GM19238 (cell line): ENCODE measurements at regions not wholly inside any gene's neighbourhood (a gene's known extent, or its start where the extent isn't known, plus 50 kb on each side); places are given as distances from the start of the nearest gene placed in this dataset.

Experiments
- DNase-seq: peaks from one replicate; pipeline ENCODE4 v3.0.0; 2011; ENCODE audit warnings: low spot score; ENCODE audit not compliant: insufficient read length

DNA sequence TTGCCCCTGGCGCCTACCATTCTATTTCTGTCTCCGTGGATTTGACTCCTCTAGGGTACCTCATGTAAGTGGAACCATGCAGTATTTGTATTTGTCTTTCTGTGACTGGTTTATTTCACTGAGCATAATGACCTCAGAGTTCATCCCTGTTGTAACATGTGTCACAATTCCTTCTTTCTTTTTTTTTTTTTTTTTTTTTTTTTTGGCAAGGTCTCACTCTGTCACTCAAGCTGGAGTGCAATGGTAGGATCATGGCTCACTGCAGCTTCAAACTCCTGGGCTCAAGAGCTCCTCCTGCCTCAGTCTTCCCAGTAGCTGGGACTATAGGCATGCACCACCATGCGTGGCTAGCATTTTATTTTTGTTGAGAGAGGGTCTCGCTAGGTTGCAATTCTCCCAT is 74.0 kb upstream of the SEPTIN5 start:
- DNase-seq = no peak

- DNase-seq = no peak
These were observed 72.9 kb upstream of the SEPTIN5 start for GRCh38 chr22:19641254-19641982.

DNA sequence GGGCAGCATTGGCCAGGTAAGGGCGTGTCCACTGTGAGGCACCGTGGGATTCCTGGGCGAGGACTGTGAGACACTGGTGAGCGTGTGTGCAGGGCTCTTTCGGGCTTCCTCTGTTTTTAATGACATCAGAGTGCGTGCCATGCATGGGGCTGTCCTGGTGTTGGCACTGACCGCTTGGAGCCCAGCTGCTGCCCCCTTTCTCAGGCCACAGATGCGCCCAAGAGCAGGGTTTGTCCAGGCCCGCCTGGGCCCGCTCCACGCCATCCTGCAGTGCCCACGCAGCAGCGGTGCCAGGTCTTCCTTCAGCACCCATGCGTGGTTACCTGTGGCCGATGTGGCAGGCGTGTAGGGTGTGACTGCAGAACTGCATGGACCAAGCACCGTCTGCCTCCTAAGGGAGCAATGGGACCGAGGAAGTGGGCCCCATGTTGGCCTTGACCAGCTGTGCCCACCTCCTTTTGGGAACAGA is 72.3 kb upstream of the SEPTIN5 start:
- no peak for DNase-seq

- no peak for DNase-seq
These were observed 70.6 kb upstream of the SEPTIN5 start for GRCh38 chr22:19643448-19644313.

GRCh38 chr22:19644314-19645223 is 69.7 kb upstream of the SEPTIN5 start:
- no peak for DNase-seq

DNA sequence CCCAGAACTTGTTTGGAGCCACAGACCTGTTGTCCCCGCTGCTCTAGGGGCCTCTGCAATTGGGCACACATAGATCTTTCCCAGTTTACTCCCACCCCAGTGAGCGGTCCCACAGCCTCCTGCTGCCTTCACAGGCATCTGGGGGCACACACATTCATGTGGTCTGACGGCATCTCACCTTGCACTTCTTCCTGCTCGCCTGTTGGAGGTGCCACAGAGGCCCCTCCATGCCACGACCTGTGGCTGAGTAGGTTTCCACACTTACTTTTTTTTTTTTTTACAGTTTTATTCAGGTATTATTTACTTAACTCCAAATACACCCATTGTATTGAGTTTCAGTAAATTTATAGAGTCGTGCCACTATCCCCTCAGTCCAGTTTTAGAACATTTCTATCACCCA is 68.9 kb upstream of the SEPTIN5 start:
- no peak for DNase-seq

DNA sequence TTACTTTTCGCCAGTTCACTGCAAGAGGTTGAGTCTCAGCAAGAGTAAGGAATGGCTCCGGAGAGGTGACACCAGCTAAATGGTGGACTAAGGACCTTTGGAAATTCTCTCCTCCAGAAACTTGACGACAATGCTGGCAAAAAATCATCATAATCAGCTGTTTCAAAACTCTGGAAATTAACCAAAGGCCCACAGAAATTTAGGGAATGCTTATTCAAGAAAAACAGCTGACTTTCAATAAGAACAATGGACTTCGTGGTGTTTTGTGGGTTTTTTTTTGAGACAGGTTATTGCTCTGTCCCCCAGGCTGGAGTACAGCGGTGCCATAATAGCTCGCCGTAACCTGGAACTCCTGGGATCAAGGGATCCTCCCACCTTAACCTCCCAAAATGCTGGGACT is 68.4 kb upstream of the SEPTIN5 start:
- no peak for DNase-seq

- no peak for DNase-seq
These were observed 67.9 kb upstream of the SEPTIN5 start for GRCh38 chr22:19646383-19646782.

DNA sequence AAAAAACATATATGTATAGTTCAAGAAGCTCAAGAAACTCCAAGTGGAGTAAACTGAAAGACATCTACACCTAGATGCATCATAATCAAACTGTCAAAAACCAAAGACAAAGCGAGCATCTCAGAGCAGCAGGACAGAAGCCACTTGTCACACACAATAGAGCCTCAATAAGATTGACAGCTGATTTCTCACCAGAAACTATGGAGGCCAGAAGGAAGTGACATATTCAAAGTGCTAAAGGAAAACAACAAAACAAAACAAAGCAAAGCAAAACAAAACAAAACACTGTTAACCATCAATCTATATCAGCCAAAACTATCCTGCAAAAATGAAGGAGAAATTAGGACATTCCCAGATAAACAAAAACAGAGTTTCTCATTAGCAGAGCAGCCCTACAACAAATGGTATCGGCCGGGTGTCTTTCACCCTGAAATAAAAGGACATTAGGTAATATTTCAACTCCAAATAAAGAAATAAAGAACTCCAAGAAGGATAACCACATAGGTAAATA is 65.8 kb upstream of the SEPTIN5 start:
- DNase-seq = no peak

- DNase-seq = no peak
These were observed 62.0 kb upstream of the SEPTIN5 start for GRCh38 chr22:19652316-19652715.

GRCh38 chr22:19654338-19654987 is 59.8 kb upstream of the SEPTIN5 start:
- no peak for DNase-seq

DNA sequence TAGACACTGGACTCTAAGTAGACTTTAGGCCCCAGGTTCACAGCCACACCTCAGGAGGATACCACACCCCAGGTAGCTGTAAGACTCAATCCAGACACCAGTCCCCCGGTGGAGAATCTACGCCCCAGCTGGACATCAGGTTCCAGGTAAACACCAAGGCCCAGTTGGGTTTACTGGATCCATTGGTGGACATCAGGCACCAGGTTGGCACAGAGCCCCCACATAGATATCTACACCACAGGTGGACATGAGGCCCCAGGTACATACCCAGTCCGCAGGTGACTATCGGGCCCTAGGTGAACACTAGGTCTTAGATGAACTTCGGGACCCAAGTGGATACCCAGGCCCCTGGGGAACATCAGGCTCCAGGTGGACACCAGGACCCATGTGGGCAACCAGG is 58.9 kb upstream of the SEPTIN5 start:
- DNase-seq = no peak

GRCh38 chr22:19656541-19657251 is 57.6 kb upstream of the SEPTIN5 start:
- no peak for DNase-seq

GRCh38 chr22:19657252-19658056 is 56.8 kb upstream of the SEPTIN5 start:
- DNase-seq = no peak

DNA sequence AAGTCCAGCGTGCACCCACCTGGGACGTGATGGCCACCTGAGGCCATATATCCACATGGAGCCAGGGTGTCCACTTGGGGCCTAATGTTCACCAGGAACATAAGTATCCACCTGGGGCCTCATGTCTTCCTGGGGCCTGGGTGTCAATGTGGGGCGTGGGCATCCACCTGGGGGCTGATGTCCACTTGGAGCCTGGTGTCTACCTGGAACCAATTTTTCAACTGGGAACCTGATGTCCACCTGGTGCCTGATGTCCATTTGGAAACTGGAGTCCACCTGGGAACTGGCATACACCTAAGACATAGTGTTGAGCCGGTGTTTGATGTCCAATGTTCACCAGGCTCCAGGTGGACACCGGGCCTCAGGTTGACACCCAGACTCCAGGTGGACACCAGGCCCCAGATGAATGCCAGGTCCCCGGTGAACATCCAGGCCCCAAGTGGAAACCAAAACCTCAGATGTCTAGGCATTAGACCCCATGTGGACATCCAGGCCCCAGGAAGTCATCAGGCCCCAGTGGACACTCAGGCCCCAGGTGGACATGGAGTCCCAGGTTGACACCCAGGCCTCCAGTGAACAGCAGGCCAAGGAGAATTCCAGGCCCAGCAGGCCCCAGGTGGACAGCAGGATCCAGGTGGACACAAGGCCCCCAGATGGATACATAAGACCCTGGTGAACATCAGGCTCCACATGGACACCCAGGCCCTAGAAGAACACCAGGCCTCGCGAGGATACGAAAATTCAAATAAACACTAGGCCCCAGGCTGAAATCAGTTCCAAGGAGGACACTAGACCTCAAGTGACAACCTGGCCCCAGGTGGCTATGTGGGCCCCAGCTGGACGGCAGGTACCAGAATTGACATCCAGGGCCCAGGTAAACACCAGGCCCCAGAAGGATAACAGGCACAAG is 56.0 kb upstream of the SEPTIN5 start:
- no peak for DNase-seq

GRCh38 chr22:19658967-19659804 is 55.1 kb upstream of the SEPTIN5 start:
- DNase-seq = no peak

GRCh38 chr22:19659805-19660345 is 54.4 kb upstream of the SEPTIN5 start:
- DNase-seq = no peak
